ENCODE measurements at regions not wholly inside any gene's neighbourhood (a gene's known extent, or its start where the extent isn't known, plus 50 kb on each side); places are given as distances from the start of the nearest gene placed in this dataset.

GRCh38 chr6:169839898-169840631 is 88.6 kb downstream of the ERMARD start:
- DNase-seq = no peak

- no peak for DNase-seq
These were observed 88.1 kb downstream of the ERMARD start for GRCh38 chr6:169839493-169839892.

- DNase-seq = no peak
These were observed 87.6 kb downstream of the ERMARD start for GRCh38 chr6:169839029-169839481.

- no peak for DNase-seq
These were observed 87.1 kb downstream of the ERMARD start for GRCh38 chr6:169838346-169839028.

GRCh38 chr6:169837529-169838250 is 86.3 kb downstream of the ERMARD start:
- DNase-seq = no peak

GRCh38 chr6:169833258-169833794 is 81.9 kb downstream of the ERMARD start:
- DNase-seq = no peak

- DNase-seq = no peak
These were observed 81.0 kb downstream of the ERMARD start for GRCh38 chr6:169832247-169832948.

GRCh38 chr6:169831450-169832246 is 80.2 kb downstream of the ERMARD start:
- peak; percentile 50 for DNase-seq

All from GDM1 (cell line).